Body of pancreas (tissue), 4 donors: ENCODE measurements at regions not wholly inside any gene's neighbourhood (a gene's known extent, or its start where the extent isn't known, plus 50 kb on each side); places are given as distances from the start of the nearest gene placed in this dataset.

Experiments
- POLR2A ChIP-seq, 3 donors: fragments of 450-650 bp; IDR thresholded peaks; one replicate each; pipeline ENCODE4 v1.6.1; 2016; ENCODE audit warnings: antibody characterized with exemption in 3 of 3, mild to moderate bottlenecking in 2 of 3
- TF ChIP-seq, protein P1 (sequence below), 7 experiments: fragments of 450-650 bp in 4 of 7; fragments of 200-600 bp in 3 of 7; sonication (generic) in 3 of 7; IDR thresholded peaks; one replicate each; pipeline ENCODE4 v1.5.1; 2016 to 2019; ENCODE audit warnings: antibody characterized with exemption in 7 of 7

DNA sequence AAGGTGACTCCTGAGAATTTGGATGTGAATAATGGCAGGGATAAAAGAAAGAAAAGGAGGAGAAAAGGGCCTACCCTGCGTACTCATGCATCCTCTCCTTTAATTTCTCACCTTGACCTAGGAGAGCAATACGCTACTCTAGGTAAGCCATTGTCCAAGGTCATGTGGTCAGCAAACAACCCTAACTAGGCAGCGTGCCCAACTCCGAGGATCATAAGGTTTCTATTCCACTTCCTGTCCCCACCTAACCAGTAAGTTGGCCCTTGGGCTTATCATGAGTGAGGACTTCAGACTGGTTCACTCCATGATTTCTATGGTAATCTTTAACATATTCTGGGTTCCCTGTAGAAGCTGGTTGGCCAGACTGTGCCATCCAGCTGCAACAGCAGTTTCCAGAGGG lies 315.1 kb upstream of the CCL2 start:
- no peak for TF ChIP-seq POLR2A (IDR thresholded peaks at IDR 0.05)
- TF ChIP-seq, protein P1, sequence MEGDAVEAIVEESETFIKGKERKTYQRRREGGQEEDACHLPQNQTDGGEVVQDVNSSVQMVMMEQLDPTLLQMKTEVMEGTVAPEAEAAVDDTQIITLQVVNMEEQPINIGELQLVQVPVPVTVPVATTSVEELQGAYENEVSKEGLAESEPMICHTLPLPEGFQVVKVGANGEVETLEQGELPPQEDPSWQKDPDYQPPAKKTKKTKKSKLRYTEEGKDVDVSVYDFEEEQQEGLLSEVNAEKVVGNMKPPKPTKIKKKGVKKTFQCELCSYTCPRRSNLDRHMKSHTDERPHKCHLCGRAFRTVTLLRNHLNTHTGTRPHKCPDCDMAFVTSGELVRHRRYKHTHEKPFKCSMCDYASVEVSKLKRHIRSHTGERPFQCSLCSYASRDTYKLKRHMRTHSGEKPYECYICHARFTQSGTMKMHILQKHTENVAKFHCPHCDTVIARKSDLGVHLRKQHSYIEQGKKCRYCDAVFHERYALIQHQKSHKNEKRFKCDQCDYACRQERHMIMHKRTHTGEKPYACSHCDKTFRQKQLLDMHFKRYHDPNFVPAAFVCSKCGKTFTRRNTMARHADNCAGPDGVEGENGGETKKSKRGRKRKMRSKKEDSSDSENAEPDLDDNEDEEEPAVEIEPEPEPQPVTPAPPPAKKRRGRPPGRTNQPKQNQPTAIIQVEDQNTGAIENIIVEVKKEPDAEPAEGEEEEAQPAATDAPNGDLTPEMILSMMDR (IDR thresholded peaks at IDR 0.05), result no peak
